HG03565 (cell line): ENCODE measurements at regions not wholly inside any gene's neighbourhood (a gene's known extent, or its start where the extent isn't known, plus 50 kb on each side); places are given as distances from the start of the nearest gene placed in this dataset.

Source experiments
- ATAC-seq: cut with Tn5 transposase; IDR thresholded peaks from one replicate; pipeline ENCODE4 v1.9.1; 2021; ENCODE audit warnings: mild to moderate bottlenecking, moderate library complexity; ENCODE audit not compliant: unreplicated experiment

GRCh38 chr6:100144991-100145390, 151.0 kb upstream of the MCHR2 start:
- ATAC-seq = no peak

GRCh38 chr6:100138346-100139022, 144.5 kb upstream of the MCHR2 start:
- ATAC-seq = no peak

GRCh38 chr6:100137759-100138158, 143.7 kb upstream of the MCHR2 start:
- ATAC-seq = no peak

GRCh38 chr6:100136590-100136989, 142.6 kb upstream of the MCHR2 start:
- ATAC-seq = no peak

- no peak for ATAC-seq
Observed at GRCh38 chr6:100135977-100136376, 142.0 kb upstream of the MCHR2 start.

- no peak for ATAC-seq
Observed at GRCh38 chr6:100134703-100135102, 140.7 kb upstream of the MCHR2 start.

GRCh38 chr6:100134297-100134696, 140.3 kb upstream of the MCHR2 start:
- no peak for ATAC-seq

GRCh38 chr6:100132005-100132404, 138.0 kb upstream of the MCHR2 start:
- no peak for ATAC-seq

- no peak for ATAC-seq
Observed at GRCh38 chr6:100130630-100131029, 136.6 kb upstream of the MCHR2 start.

- ATAC-seq = peak; percentile 86
Observed at GRCh38 chr6:100126790-100127484, 132.9 kb upstream of the MCHR2 start.

GRCh38 chr6:100121854-100122609, 128.0 kb upstream of the MCHR2 start:
- ATAC-seq = no peak

GRCh38 chr6:100119261-100119660, 125.2 kb upstream of the MCHR2 start:
- no peak for ATAC-seq

- ATAC-seq = no peak
Observed at GRCh38 chr6:100118301-100118700, 124.3 kb upstream of the MCHR2 start.

- no peak for ATAC-seq
Observed at GRCh38 chr6:100117680-100118079, 123.7 kb upstream of the MCHR2 start.

GRCh38 chr6:100116411-100117194, 122.6 kb upstream of the MCHR2 start:
- ATAC-seq = peak; percentile 62

- ATAC-seq = no peak
Observed at GRCh38 chr6:100115407-100116101, 121.5 kb upstream of the MCHR2 start.

GRCh38 chr6:100112855-100113508, 119.0 kb upstream of the MCHR2 start:
- no peak for ATAC-seq

GRCh38 chr6:100105919-100106529, 112.0 kb upstream of the MCHR2 start:
- ATAC-seq = no peak

GRCh38 chr6:100105138-100105537, 111.1 kb upstream of the MCHR2 start:
- no peak for ATAC-seq

GRCh38 chr6:100103931-100104330, 109.9 kb upstream of the MCHR2 start:
- ATAC-seq = no peak
